ENCODE measurements at regions not wholly inside any gene's neighbourhood (a gene's known extent, or its start where the extent isn't known, plus 50 kb on each side); places are given as distances from the start of the nearest gene placed in this dataset.
A peak's percentile ranks its signal among the peaks of the same experiment; 100 is the strongest.

- intact Hi-C loops (cut with DNase I): no loop called here
- H3K36me3 ChIP-seq: no peaks in the 10 kb centered on the region
- H3K4me3 ChIP-seq (replicated peaks in 1 of 3): no peak overlapping the region
- peak overlapping the region in 1 of 3 donors; percentile 13 for H3K27ac ChIP-seq
- no peaks in the 10 kb centered on the region for H3K4me1 ChIP-seq
- no peaks in the 10 kb centered on the region for H3K27me3 ChIP-seq
- TF ChIP-seq CTCF (IDR thresholded peaks at IDR 0.05) (no peak), POLR2A (IDR thresholded peaks at IDR 0.05) (no peak)
- H3K9me3 ChIP-seq: no peaks in the 10 kb centered on the region
- 70 to 73% methylated on average over 7 of the region's 7 CpGs for WGBS, 2 donors
- DNase-seq: no peak
Measured at GRCh38 chr6:137780447-137781034, 86.5 kb upstream of the TNFAIP3 start.

GRCh38 chr6:137781639-137782038, 85.4 kb upstream of the TNFAIP3 start:
- Histone ChIP-seq H3K27ac (no peak overlapping the region), H3K27me3 (no peaks in the 10 kb centered on the region), H3K4me1 (no peaks in the 10 kb centered on the region), H3K4me3 (replicated peaks in 1 of 3) (no peak overlapping the region), H3K9me3 (no peaks in the 10 kb centered on the region), H3K36me3 (no peaks in the 10 kb centered on the region)
- WGBS, 2 donors: 80 to 86% methylated on average over 3 of the region's 3 CpGs
- no peak for DNase-seq
- TF ChIP-seq POLR2A (IDR thresholded peaks at IDR 0.05): no peak
- TF ChIP-seq CTCF (IDR thresholded peaks at IDR 0.05): no peak
- intact Hi-C loops (cut with DNase I): no loop called here

GRCh38 chr6:137782166-137783039, 84.7 kb upstream of the TNFAIP3 start:
- Histone ChIP-seq H3K4me1 (no peaks in the 10 kb centered on the region), H3K27ac (no peak overlapping the region)
- intact Hi-C loops (cut with DNase I): no loop called here

GRCh38 chr6:137783710-137784109, 83.3 kb upstream of the TNFAIP3 start:
- 23 to 28% methylated on average over 1 of the region's 1 CpG for WGBS, 2 donors
- TF ChIP-seq CTCF (IDR thresholded peaks at IDR 0.05): no peak
- no peak for TF ChIP-seq POLR2A (IDR thresholded peaks at IDR 0.05)
- Histone ChIP-seq H3K36me3 (no peaks in the 10 kb centered on the region), H3K27me3 (no peaks in the 10 kb centered on the region), H3K27ac (no peak overlapping the region), H3K4me1 (no peaks in the 10 kb centered on the region), H3K9me3 (no peaks in the 10 kb centered on the region), H3K4me3 (replicated peaks in 1 of 3) (no peak overlapping the region)
- intact Hi-C loops (cut with DNase I): no loop called here
- peak in 1 of 2 donors; percentile 7 for DNase-seq

More at GRCh38 chr6:137782166-137783039, 84.7 kb upstream of the TNFAIP3 start:
- TF ChIP-seq CTCF (IDR thresholded peaks at IDR 0.05) (no peak), POLR2A (IDR thresholded peaks at IDR 0.05) (no peak)
- Histone ChIP-seq H3K9me3 (no peaks in the 10 kb centered on the region), H3K4me3 (replicated peaks in 1 of 3) (no peak overlapping the region), H3K36me3 (no peaks in the 10 kb centered on the region), H3K27me3 (no peaks in the 10 kb centered on the region)
- 91 to 94% methylated on average over 10 of the region's 10 CpGs for WGBS, 2 donors
- no peak for DNase-seq

- no peak for TF ChIP-seq CTCF (IDR thresholded peaks at IDR 0.05)
- no peak for TF ChIP-seq POLR2A (IDR thresholded peaks at IDR 0.05)
- Histone ChIP-seq H3K4me1 (peaks cover 0 to under 1% of the 10 kb centered on the region in 2 donors), H3K27ac (no peak overlapping the region), H3K9me3 (no peaks in the 10 kb centered on the region), H3K27me3 (no peaks in the 10 kb centered on the region), H3K36me3 (no peaks in the 10 kb centered on the region), H3K4me3 (replicated peaks in 1 of 3) (no peak overlapping the region)
- intact Hi-C loops (cut with DNase I): no loop called here
- WGBS, 2 donors: 100% methylated on average over 1 of the region's 1 CpG
- DNase-seq: no peak
Measured at GRCh38 chr6:137784583-137784982, 82.5 kb upstream of the TNFAIP3 start.
